ENCODE measurements at regions not wholly inside any gene's neighbourhood (a gene's known extent, or its start where the extent isn't known, plus 50 kb on each side); places are given as distances from the start of the nearest gene placed in this dataset.
"Not testable (repeated sequence)": the region's sequence is repeated elsewhere in the genome, so short reads cannot be mapped to it uniquely, and the experiment has no call there.

GRCh38 chr14:35174342-35174741 lies 52.0 kb downstream of the PRORP start:
- no peak overlapping the region for H3K4me2 ChIP-seq (ENCODE audit: low read depth, low read length, poor library complexity, severe bottlenecking)
- H3K9me3 ChIP-seq (ENCODE audit: low read length) = no peaks in the 10 kb centered on the region
- no peak overlapping the region for H3K4me3 ChIP-seq (ENCODE audit: low read length)
- H3K27me3 ChIP-seq (ENCODE audit: low read length) = no peaks in the 10 kb centered on the region
- DNase-seq = no peak
- H2AFZ ChIP-seq (ENCODE audit: low read length) = no peak overlapping the region
- H3K79me2 ChIP-seq (ENCODE audit: low read length) = peaks cover 32% of the 10 kb centered on the region
- no peak overlapping the region for H3K9ac ChIP-seq (ENCODE audit: low read length)
- H3K4me1 ChIP-seq (ENCODE audit: low read length) = no peaks in the 10 kb centered on the region
- no peaks in the 10 kb centered on the region for H4K20me1 ChIP-seq (ENCODE audit: insufficient read depth, low read depth, low read length)
- H3K9me2 ChIP-seq (replicated peaks; ENCODE audit: insufficient read depth, low read length) = no peaks in the 10 kb centered on the region
- no peak overlapping the region for H3K27ac ChIP-seq (ENCODE audit: low read length)
- peaks cover 17% of the 10 kb centered on the region; the same call in 1 of the 2 replicates for H3K36me3 ChIP-seq (ENCODE audit: insufficient read depth, low read length)

GRCh38 chr14:35180179-35180578 lies 57.8 kb downstream of the PRORP start:
- H2AFZ ChIP-seq (ENCODE audit: low read length) = no peak overlapping the region
- no peaks in the 10 kb centered on the region for H3K9me3 ChIP-seq (ENCODE audit: low read length)
- no peak overlapping the region for H3K27ac ChIP-seq (ENCODE audit: low read length)
- no peaks in the 10 kb centered on the region for H3K9me2 ChIP-seq (replicated peaks; ENCODE audit: insufficient read depth, low read length)
- H3K27me3 ChIP-seq (ENCODE audit: low read length) = no peaks in the 10 kb centered on the region
- H3K4me1 ChIP-seq (ENCODE audit: low read length) = peaks cover 6% of the 10 kb centered on the region
- H3K9ac ChIP-seq (ENCODE audit: low read length) = no peak overlapping the region
- H4K20me1 ChIP-seq (ENCODE audit: insufficient read depth, low read depth, low read length) = no peaks in the 10 kb centered on the region
- H3K36me3 ChIP-seq (ENCODE audit: insufficient read depth, low read length) = peaks cover 11% of the 10 kb centered on the region; the same call in 1 of the 2 replicates
- H3K79me2 ChIP-seq (ENCODE audit: low read length) = peaks cover 11% of the 10 kb centered on the region; the same call in 1 of the 2 replicates
- no peak for DNase-seq
- no peak overlapping the region for H3K4me2 ChIP-seq (ENCODE audit: low read depth, low read length, poor library complexity, severe bottlenecking)
- H3K4me3 ChIP-seq (ENCODE audit: low read length) = no peak overlapping the region

- not testable (repeated sequence) for H3K4me3 ChIP-seq (ENCODE audit: low read length); H3K9me3 ChIP-seq (ENCODE audit: low read length); H3K9me2 ChIP-seq (replicated peaks; ENCODE audit: insufficient read depth, low read length); H4K20me1 ChIP-seq (ENCODE audit: insufficient read depth, low read depth, low read length); DNase-seq; H3K4me2 ChIP-seq (ENCODE audit: low read depth, low read length, poor library complexity, severe bottlenecking); H3K27me3 ChIP-seq (ENCODE audit: low read length); H3K9ac ChIP-seq (ENCODE audit: low read length); H2AFZ ChIP-seq (ENCODE audit: low read length)
- peak overlapping the region; percentile 0; the same call in 1 of the 2 replicates for H3K27ac ChIP-seq (ENCODE audit: low read length)
- H3K36me3 ChIP-seq (ENCODE audit: insufficient read depth, low read length) = peaks cover 11% of the 10 kb centered on the region; the same call in 1 of the 2 replicates
- peaks cover 20% of the 10 kb centered on the region for H3K79me2 ChIP-seq (ENCODE audit: low read length)
- peaks cover 13% of the 10 kb centered on the region for H3K4me1 ChIP-seq (ENCODE audit: low read length)
Observed at GRCh38 chr14:35184891-35185290, 62.5 kb downstream of the PRORP start.

- H3K9me2 ChIP-seq (replicated peaks; ENCODE audit: insufficient read depth, low read length) = no peaks in the 10 kb centered on the region
- H3K79me2 ChIP-seq (ENCODE audit: low read length) = peaks cover 19% of the 10 kb centered on the region
- H2AFZ ChIP-seq (ENCODE audit: low read length) = no peak overlapping the region
- H4K20me1 ChIP-seq (ENCODE audit: insufficient read depth, low read depth, low read length) = no peaks in the 10 kb centered on the region
- no peak overlapping the region for H3K9ac ChIP-seq (ENCODE audit: low read length)
- H3K9me3 ChIP-seq (ENCODE audit: low read length) = no peaks in the 10 kb centered on the region
- peaks cover 13% of the 10 kb centered on the region for H3K4me1 ChIP-seq (ENCODE audit: low read length)
- no peak overlapping the region for H3K4me3 ChIP-seq (ENCODE audit: low read length)
- DNase-seq = no peak
- H3K4me2 ChIP-seq (ENCODE audit: low read depth, low read length, poor library complexity, severe bottlenecking) = no peak overlapping the region
- no peaks in the 10 kb centered on the region for H3K27me3 ChIP-seq (ENCODE audit: low read length)
- peaks cover 10% of the 10 kb centered on the region; the same call in 1 of the 2 replicates for H3K36me3 ChIP-seq (ENCODE audit: insufficient read depth, low read length)
- no peak overlapping the region for H3K27ac ChIP-seq (ENCODE audit: low read length)
Observed at GRCh38 chr14:35189422-35189821, 67.1 kb downstream of the PRORP start.

- peaks cover 6% of the 10 kb centered on the region for H3K4me1 ChIP-seq (ENCODE audit: low read length)
- no peaks in the 10 kb centered on the region for H3K9me3 ChIP-seq (ENCODE audit: low read length)
- peaks cover 24% of the 10 kb centered on the region for H3K79me2 ChIP-seq (ENCODE audit: low read length)
Observed at GRCh38 chr14:35193161-35193560, 70.8 kb downstream of the PRORP start.

GRCh38 chr14:35194183-35194582 lies 71.8 kb downstream of the PRORP start:
- H3K9me2 ChIP-seq (replicated peaks; ENCODE audit: insufficient read depth, low read length); H3K9ac ChIP-seq (ENCODE audit: low read length); H3K9me3 ChIP-seq (ENCODE audit: low read length); H2AFZ ChIP-seq (ENCODE audit: low read length); H3K4me2 ChIP-seq (ENCODE audit: low read depth, low read length, poor library complexity, severe bottlenecking); H3K4me3 ChIP-seq (ENCODE audit: low read length); H3K36me3 ChIP-seq (ENCODE audit: insufficient read depth, low read length); H4K20me1 ChIP-seq (ENCODE audit: insufficient read depth, low read depth, low read length); H3K4me1 ChIP-seq (ENCODE audit: low read length); H3K27me3 ChIP-seq (ENCODE audit: low read length); DNase-seq; H3K27ac ChIP-seq (ENCODE audit: low read length): not testable (repeated sequence)
- H3K79me2 ChIP-seq (ENCODE audit: low read length) = peaks cover 24% of the 10 kb centered on the region

More at GRCh38 chr14:35193161-35193560, 70.8 kb downstream of the PRORP start:
- Histone ChIP-seq H4K20me1 (ENCODE audit: insufficient read depth, low read depth, low read length) (no peaks in the 10 kb centered on the region), H2AFZ (ENCODE audit: low read length) (no peak overlapping the region), H3K36me3 (ENCODE audit: insufficient read depth, low read length) (0 out of 2 replicates have a peak, but pooled peaks cover 6% of the 10 kb centered on the region), H3K9ac (ENCODE audit: low read length) (no peak overlapping the region), H3K4me2 (ENCODE audit: low read depth, low read length, poor library complexity, severe bottlenecking) (no peak overlapping the region), H3K9me2 (replicated peaks; ENCODE audit: insufficient read depth, low read length) (no peaks in the 10 kb centered on the region), H3K4me3 (ENCODE audit: low read length) (no peak overlapping the region), H3K27me3 (ENCODE audit: low read length) (no peaks in the 10 kb centered on the region), H3K27ac (ENCODE audit: low read length) (no peak overlapping the region)
- no peak for DNase-seq

GRCh38 chr14:35196571-35196970 lies 74.2 kb downstream of the PRORP start:
- peaks cover 29% of the 10 kb centered on the region for H3K79me2 ChIP-seq (ENCODE audit: low read length)
- no peak overlapping the region for H3K9ac ChIP-seq (ENCODE audit: low read length)
- H3K4me1 ChIP-seq (ENCODE audit: low read length) = peaks cover 6% of the 10 kb centered on the region
- H3K27ac ChIP-seq (ENCODE audit: low read length) = no peak overlapping the region
- H3K36me3 ChIP-seq (ENCODE audit: insufficient read depth, low read length) = 0 out of 2 replicates have a peak, but pooled peaks cover 6% of the 10 kb centered on the region
- H3K27me3 ChIP-seq (ENCODE audit: low read length) = no peaks in the 10 kb centered on the region
- no peak overlapping the region for H2AFZ ChIP-seq (ENCODE audit: low read length)
- H3K9me3 ChIP-seq (ENCODE audit: low read length) = no peaks in the 10 kb centered on the region
- no peak overlapping the region for H3K4me2 ChIP-seq (ENCODE audit: low read depth, low read length, poor library complexity, severe bottlenecking)
- no peak for DNase-seq
- no peaks in the 10 kb centered on the region for H3K9me2 ChIP-seq (replicated peaks; ENCODE audit: insufficient read depth, low read length)
- no peaks in the 10 kb centered on the region for H4K20me1 ChIP-seq (ENCODE audit: insufficient read depth, low read depth, low read length)
- no peak overlapping the region for H3K4me3 ChIP-seq (ENCODE audit: low read length)

GRCh38 chr14:35197015-35197414 lies 74.7 kb downstream of the PRORP start:
- no peaks in the 10 kb centered on the region for H3K27me3 ChIP-seq (ENCODE audit: low read length)
- peaks cover 6% of the 10 kb centered on the region for H3K4me1 ChIP-seq (ENCODE audit: low read length)
- no peaks in the 10 kb centered on the region for H4K20me1 ChIP-seq (ENCODE audit: insufficient read depth, low read depth, low read length)
- H3K27ac ChIP-seq (ENCODE audit: low read length) = no peak overlapping the region
- H3K9ac ChIP-seq (ENCODE audit: low read length) = no peak overlapping the region
- H3K9me2 ChIP-seq (replicated peaks; ENCODE audit: insufficient read depth, low read length) = no peaks in the 10 kb centered on the region
- H3K36me3 ChIP-seq (ENCODE audit: insufficient read depth, low read length) = 0 out of 2 replicates have a peak, but pooled peaks cover 6% of the 10 kb centered on the region
- DNase-seq = no peak
- no peak overlapping the region for H2AFZ ChIP-seq (ENCODE audit: low read length)
- no peaks in the 10 kb centered on the region for H3K9me3 ChIP-seq (ENCODE audit: low read length)
- H3K4me2 ChIP-seq (ENCODE audit: low read depth, low read length, poor library complexity, severe bottlenecking) = no peak overlapping the region
- peaks cover 27% of the 10 kb centered on the region for H3K79me2 ChIP-seq (ENCODE audit: low read length)
- no peak overlapping the region for H3K4me3 ChIP-seq (ENCODE audit: low read length)

GRCh38 chr14:35201066-35201465 lies 78.7 kb downstream of the PRORP start:
- H3K27ac ChIP-seq (ENCODE audit: low read length) = no peak overlapping the region
- H3K9me3 ChIP-seq (ENCODE audit: low read length) = no peaks in the 10 kb centered on the region
- H3K4me2 ChIP-seq (ENCODE audit: low read depth, low read length, poor library complexity, severe bottlenecking) = no peak overlapping the region
- peaks cover 31% of the 10 kb centered on the region for H3K79me2 ChIP-seq (ENCODE audit: low read length)
- DNase-seq = no peak
- no peak overlapping the region for H2AFZ ChIP-seq (ENCODE audit: low read length)
- no peak overlapping the region for H3K9ac ChIP-seq (ENCODE audit: low read length)
- H3K9me2 ChIP-seq (replicated peaks; ENCODE audit: insufficient read depth, low read length) = no peaks in the 10 kb centered on the region
- no peaks in the 10 kb centered on the region for H4K20me1 ChIP-seq (ENCODE audit: insufficient read depth, low read depth, low read length)
- H3K4me1 ChIP-seq (ENCODE audit: low read length) = peaks cover 7% of the 10 kb centered on the region
- no peak overlapping the region for H3K4me3 ChIP-seq (ENCODE audit: low read length)
- H3K36me3 ChIP-seq (ENCODE audit: insufficient read depth, low read length) = no peaks in the 10 kb centered on the region
- no peaks in the 10 kb centered on the region for H3K27me3 ChIP-seq (ENCODE audit: low read length)

Measured in Karpas-422 (cell line).